H7 (cell line): ENCODE measurements at regions not wholly inside any gene's neighbourhood (a gene's known extent, or its start where the extent isn't known, plus 50 kb on each side); places are given as distances from the start of the nearest gene placed in this dataset.

Experiments
- DNase-seq: peaks from one replicate; pipeline ENCODE4 v3.0.0; 2012
- H3K27me3 ChIP-seq: 2 replicates; pipeline ENCODE4 v1.6.0; 2011; ENCODE audit warnings: mild to moderate bottlenecking, low read length; ENCODE audit not compliant: control insufficient read depth, insufficient read depth
- H3K36me3 ChIP-seq: replicated peaks from 2 replicates; pipeline ENCODE4 v1.5.1; 2011; ENCODE audit warnings: low read length; ENCODE audit not compliant: control insufficient read depth, insufficient read depth
- H3K4me3 ChIP-seq: 2 replicates; pipeline ENCODE4 v1.5.1; 2011; ENCODE audit warnings: low read depth, mild to moderate bottlenecking, control low read depth, low read length, moderate library complexity; ENCODE audit not compliant: insufficient read depth

- no peak for DNase-seq
- Histone ChIP-seq H3K36me3 (no peaks in the 10 kb centered on the region), H3K27me3 (no peaks in the 10 kb centered on the region), H3K4me3 (no peak overlapping the region)
Observed at GRCh38 chr11:19433367-19433766, 192.6 kb upstream of the E2F8 start.

- Histone ChIP-seq H3K4me3 (no peak overlapping the region), H3K27me3 (no peaks in the 10 kb centered on the region), H3K36me3 (no peaks in the 10 kb centered on the region)
- no peak for DNase-seq
Observed at GRCh38 chr11:19432370-19433061, 191.8 kb upstream of the E2F8 start.

GRCh38 chr11:19430754-19431398 is 190.1 kb upstream of the E2F8 start:
- no peak for DNase-seq
- Histone ChIP-seq H3K27me3 (no peaks in the 10 kb centered on the region), H3K36me3 (no peaks in the 10 kb centered on the region), H3K4me3 (no peak overlapping the region)

DNA sequence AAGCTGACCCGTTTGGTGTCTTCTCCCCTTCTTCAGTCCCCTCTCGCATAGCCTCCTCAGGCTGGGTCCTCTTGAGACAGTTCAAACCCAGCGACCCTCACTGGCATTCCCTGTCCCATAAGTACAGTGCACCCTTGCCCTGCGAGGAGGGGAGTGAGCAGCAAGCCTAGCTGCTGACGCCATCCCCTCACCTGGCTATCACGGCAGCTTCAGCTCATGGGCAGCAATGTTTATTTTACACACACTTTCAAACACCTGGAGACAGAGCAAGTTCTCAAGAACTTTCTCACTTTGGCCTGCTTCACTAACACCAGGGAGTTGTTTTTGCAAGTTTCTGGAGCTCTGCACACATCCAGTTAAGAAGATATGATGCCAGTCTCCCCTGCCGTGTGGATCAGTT is 189.6 kb upstream of the E2F8 start:
- Histone ChIP-seq H3K4me3 (no peak overlapping the region), H3K27me3 (no peaks in the 10 kb centered on the region), H3K36me3 (no peaks in the 10 kb centered on the region)
- no peak for DNase-seq

GRCh38 chr11:19429108-19429760 is 188.5 kb upstream of the E2F8 start:
- Histone ChIP-seq H3K27me3 (no peaks in the 10 kb centered on the region), H3K4me3 (no peak overlapping the region), H3K36me3 (no peaks in the 10 kb centered on the region)
- no peak for DNase-seq

DNA sequence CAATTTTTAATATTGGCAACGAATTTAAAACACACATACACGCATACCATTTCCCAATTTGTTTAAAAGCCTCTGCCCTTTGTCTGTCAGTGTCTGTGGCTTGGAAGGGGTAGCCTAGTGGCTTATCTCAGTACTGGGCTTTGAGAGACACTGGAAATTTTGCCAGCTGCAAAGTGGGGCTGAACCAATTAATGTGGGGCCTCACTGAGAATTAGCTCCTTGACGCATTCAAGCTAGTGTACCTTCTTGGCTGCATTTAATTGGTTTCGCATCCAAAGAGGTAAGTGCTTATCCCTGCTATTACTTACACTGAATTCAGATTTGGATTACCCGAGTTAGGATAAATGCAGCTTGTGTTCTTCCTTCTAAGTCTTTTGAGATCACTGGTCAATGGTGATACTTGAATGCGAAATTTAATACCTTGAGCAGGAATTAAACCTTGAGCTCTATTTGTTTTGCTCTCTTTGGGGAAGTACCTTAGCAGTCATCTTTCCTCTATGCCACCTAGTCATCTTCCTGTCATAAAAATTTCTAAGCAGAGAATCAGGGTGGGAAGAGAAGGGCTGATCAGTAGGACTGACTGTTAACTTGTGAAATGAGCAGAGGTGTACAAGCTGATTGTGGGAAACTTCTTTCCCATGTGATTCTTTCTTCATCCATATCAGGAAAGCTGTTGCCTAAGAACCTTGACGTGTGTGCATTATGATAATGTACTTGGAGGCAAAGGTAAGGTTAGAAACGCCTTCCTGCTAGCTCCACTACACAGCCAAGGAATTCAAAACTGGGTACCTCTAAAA is 187.7 kb upstream of the E2F8 start:
- no peaks in the 10 kb centered on the region for H3K36me3 ChIP-seq
- no peaks in the 10 kb centered on the region for H3K27me3 ChIP-seq
- DNase-seq, result no peak
- no peak overlapping the region for H3K4me3 ChIP-seq

GRCh38 chr11:19426756-19427403 is 186.1 kb upstream of the E2F8 start:
- DNase-seq, result no peak
- Histone ChIP-seq H3K36me3 (no peaks in the 10 kb centered on the region), H3K4me3 (no peak overlapping the region), H3K27me3 (no peaks in the 10 kb centered on the region)

- Histone ChIP-seq H3K36me3 (no peaks in the 10 kb centered on the region), H3K4me3 (no peak overlapping the region), H3K27me3 (no peaks in the 10 kb centered on the region)
- DNase-seq, result no peak
Observed at GRCh38 chr11:19426011-19426755, 185.4 kb upstream of the E2F8 start.

DNA sequence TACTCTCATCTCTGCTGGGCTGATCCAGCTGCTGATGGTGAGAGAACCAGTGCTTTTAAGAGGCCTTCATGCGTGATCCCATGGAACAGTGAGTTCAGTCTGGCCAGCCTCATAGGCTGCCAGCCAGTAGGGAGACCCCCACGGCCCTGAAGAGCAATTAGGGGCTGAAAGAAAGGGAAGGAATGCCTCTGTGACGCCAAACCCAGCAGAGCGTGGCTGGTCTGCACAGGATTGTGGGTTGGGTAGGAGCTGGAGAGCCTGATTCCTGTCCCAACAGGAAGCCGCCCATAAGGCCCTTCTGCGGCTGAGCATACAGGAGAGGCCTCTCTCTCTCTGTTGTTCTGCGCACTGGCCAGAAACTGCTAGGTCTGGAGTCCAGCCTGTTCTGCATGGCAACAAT is 181.5 kb upstream of the E2F8 start:
- no peaks in the 10 kb centered on the region for H3K36me3 ChIP-seq
- H3K4me3 ChIP-seq, result no peak overlapping the region
- H3K27me3 ChIP-seq, result no peaks in the 10 kb centered on the region
- DNase-seq, result no peak

DNA sequence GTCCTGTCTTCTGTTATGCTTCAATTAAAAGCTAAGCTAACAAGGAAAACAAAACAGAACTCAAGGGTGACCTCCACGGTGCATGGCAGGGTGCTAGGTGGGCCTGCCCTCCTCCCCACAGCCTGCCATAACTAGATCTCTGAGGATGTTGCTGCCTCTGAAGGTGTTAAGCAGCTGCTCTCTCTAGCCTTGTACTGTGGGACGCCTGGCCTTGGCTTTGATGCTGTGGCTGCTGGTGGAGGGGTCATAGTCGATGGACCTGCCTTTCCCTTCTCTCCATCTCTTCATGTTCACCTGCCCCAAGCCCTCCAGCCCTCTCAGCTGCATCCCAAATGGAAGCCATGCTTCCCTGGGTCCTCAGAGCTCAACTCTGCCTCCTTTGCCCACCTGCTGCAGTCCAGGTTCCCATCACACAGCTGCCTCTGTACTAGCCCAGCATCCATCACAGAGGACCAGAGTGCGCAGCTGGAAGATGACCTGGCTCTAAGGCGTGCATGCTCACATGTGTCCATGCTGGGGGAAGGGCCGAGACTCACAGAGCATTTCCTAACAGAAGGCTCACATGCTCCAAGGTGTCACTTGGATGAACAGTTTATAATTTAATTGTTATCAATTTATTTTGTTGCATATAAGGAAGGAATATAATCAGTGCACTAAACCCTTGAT is 180.3 kb upstream of the E2F8 start:
- no peak overlapping the region for H3K4me3 ChIP-seq
- no peak for DNase-seq

GRCh38 chr11:19419808-19420207 is 179.1 kb upstream of the E2F8 start:
- no peak for DNase-seq

More for the DNA sequence above, 180.3 kb upstream of the E2F8 start:
- Histone ChIP-seq H3K27me3 (no peaks in the 10 kb centered on the region), H3K36me3 (no peaks in the 10 kb centered on the region)

DNA sequence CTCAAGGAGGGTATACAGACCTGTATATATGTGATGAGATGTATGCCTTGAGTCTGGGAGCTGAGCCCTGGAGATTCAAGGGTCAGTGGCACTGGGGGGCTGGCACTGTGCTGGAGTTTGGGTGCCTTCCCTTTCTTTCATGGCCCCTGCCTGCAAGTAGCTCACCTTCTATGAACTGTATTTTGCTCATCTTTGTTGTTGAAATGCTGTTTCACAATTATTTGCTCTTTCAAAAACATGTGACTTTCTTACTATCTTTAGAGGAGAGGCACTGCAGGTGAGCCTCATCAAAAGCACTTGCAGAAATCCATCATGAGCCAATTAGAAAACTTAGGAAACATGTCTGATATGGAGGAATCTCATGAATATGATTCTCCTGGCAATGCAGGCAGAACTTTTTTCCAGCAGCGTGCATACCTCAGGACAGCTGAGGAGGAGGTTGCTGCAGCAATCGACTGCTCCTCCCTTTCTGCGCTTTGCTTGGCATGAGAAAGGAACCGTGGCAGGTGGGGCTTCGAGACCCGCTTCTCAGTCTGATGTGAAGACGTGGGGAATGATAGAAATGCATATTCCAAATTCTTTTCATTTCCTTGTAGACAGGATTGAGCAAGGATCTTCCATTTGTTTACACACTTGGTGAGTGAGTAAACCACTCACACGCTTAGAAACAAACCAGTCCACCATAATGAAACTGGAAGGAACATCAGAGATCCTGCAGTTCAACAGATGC is 178.4 kb upstream of the E2F8 start:
- Histone ChIP-seq H3K27me3 (no peaks in the 10 kb centered on the region), H3K4me3 (no peak overlapping the region), H3K36me3 (no peaks in the 10 kb centered on the region)
- no peak for DNase-seq

More at GRCh38 chr11:19419808-19420207, 179.1 kb upstream of the E2F8 start:
- Histone ChIP-seq H3K4me3 (no peak overlapping the region), H3K27me3 (no peaks in the 10 kb centered on the region), H3K36me3 (no peaks in the 10 kb centered on the region)

GRCh38 chr11:19418221-19418620 is 177.5 kb upstream of the E2F8 start:
- H3K4me3 ChIP-seq, result no peak overlapping the region
- DNase-seq, result no peak
- H3K27me3 ChIP-seq, result no peaks in the 10 kb centered on the region
- H3K36me3 ChIP-seq, result no peaks in the 10 kb centered on the region
